ENCODE measurements at regions not wholly inside any gene's neighbourhood (a gene's known extent, or its start where the extent isn't known, plus 50 kb on each side); places are given as distances from the start of the nearest gene placed in this dataset.
"Not testable (repeated sequence)": the region's sequence is repeated elsewhere in the genome, so short reads cannot be mapped to it uniquely, and the experiment has no call there.

GRCh38 chr19:28578208-28578607, 634.7 kb downstream of the UQCRFS1 start:
- no peak for DNase-seq (ENCODE audit: low read depth in 3 of 3, low spot score in 1 of 3)

DNA sequence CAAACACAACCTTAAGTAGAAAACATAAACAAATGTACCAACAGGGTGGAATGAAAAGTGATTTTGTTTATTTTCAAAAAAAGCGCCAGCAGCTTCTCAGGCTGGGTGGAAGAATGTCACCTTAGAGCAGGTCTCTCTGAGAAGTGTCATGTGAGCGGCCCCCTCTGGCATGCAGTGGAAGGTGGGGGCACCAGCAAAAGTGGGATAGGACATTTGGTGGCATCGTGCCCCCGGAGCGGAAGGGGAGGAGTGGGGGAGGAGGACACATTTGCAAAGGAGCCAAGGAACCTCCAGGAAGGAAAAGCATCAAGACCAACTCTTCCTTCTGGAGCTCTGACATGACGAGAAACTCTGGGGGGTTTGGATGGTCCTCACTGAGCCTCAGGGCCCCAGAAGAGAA, 635.3 kb downstream of the UQCRFS1 start:
- no peak for DNase-seq (ENCODE audit: low read depth in 3 of 3, low spot score in 1 of 3)

DNA sequence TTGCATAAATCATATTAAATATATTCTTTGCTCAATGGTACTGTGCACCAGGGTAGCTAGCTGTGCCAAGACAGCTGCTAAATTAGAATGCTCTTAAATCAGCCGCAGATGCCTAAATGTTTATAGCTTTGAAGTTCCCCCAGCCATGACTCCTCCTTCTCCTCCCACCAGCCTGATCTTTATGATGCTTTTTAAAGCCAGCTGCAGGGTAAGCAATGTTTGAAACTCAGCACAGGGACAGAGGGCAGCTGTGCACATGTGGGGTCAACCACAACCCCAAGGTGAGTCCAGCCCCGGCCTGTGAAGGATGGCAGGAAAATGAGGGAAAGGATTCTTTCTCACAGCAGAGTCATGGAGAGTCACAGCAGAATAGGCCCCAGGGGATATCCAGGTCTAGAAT, 635.7 kb downstream of the UQCRFS1 start:
- no peak for DNase-seq (ENCODE audit: low read depth in 3 of 3, low spot score in 1 of 3)

GRCh38 chr19:28575816-28576215, 637.1 kb downstream of the UQCRFS1 start:
- no peak for DNase-seq (ENCODE audit: low read depth in 3 of 3, low spot score in 1 of 3)

- not testable (repeated sequence) for DNase-seq (ENCODE audit: low read depth in 3 of 3, low spot score in 1 of 3)
Measured at GRCh38 chr19:28575312-28575711, 637.6 kb downstream of the UQCRFS1 start.

DNA sequence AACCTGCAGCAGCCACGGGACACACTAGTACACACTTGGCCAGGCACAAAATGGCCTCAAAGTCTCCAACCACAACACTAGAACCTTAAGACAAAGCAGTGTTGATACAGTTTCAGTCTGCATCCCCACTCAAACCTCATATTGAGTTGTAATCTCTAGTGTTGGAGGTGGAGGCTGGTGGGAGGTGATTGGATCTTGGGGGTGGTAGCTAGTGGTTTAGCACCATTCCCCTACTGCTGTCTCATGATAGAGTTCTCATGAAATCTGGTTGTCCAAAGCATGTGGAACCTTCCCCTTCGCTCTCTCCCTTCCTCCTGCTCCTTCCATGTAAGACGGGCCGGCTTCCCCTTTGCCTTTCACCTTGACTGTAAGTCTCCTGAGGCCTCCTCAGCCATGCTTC, 638.7 kb downstream of the UQCRFS1 start:
- DNase-seq (ENCODE audit: low read depth in 3 of 3, low spot score in 1 of 3): no peak

DNA sequence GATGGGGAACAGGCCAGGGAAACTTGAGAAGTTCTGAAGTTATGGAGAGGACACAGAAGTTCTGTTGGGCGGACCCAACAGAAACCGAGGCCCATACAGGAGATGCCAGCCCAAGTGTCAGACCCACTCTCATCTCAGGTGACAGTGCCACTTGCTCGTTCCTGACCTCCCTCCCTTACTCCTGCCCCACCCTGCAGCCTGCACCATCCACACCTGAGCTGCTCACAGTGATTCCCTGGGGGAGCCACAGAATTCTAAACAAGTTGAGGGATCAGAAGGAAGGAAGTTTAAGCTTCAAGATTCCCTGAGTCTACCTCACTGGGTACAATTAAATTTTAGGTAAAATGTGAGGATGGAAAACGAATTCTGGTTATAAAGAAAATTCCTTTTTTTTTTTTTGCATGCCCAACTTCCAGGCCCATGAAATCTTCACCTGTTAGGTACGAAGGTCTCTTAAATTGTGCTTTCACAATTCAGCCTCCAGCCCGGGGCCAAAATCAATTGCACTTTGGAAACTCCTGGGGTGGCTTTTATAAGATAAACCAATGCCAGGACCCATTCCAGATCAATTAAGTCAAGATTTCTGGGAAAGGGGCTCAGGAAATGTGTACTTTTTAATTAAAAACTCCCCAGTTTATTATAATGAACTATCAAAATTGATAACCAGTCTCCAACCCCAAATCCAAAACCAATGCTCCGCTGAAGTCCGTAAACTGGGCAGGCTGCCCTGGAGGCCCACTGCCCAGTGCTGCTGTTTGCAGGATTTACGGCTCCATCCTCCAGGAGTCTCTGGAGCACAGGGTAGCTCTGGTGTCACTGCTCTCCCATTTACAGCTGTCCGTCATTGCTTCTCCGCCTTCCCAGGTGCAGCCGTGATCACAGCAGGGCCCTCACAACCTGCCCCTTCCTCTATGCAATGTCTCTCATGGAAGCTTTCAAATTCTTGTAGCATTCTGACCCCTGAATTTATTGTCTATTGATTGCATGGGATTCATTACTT, 643.5 kb downstream of the UQCRFS1 start:
- no peak for DNase-seq (ENCODE audit: low read depth in 3 of 3, low spot score in 1 of 3)

DNA sequence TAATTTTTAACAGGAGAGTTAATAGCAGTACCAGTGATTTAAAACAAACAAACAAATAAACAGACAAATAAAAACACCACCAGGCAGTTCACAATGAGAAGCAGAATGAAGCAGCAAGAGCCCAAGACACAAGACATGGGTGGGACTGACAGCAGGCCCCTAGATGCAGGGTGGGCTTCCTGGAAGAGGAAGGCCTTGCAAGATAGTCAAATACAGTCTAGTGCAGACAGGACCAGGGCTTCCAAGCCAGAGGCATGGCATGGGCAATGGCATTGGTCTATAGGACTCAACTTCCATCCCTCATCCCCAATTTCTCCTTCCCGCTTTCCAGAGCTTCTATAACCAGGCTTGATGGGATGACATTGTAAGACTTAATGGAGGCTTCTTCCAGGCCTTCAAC, 645.1 kb downstream of the UQCRFS1 start:
- DNase-seq (ENCODE audit: low read depth in 3 of 3, low spot score in 1 of 3): no peak

DNA sequence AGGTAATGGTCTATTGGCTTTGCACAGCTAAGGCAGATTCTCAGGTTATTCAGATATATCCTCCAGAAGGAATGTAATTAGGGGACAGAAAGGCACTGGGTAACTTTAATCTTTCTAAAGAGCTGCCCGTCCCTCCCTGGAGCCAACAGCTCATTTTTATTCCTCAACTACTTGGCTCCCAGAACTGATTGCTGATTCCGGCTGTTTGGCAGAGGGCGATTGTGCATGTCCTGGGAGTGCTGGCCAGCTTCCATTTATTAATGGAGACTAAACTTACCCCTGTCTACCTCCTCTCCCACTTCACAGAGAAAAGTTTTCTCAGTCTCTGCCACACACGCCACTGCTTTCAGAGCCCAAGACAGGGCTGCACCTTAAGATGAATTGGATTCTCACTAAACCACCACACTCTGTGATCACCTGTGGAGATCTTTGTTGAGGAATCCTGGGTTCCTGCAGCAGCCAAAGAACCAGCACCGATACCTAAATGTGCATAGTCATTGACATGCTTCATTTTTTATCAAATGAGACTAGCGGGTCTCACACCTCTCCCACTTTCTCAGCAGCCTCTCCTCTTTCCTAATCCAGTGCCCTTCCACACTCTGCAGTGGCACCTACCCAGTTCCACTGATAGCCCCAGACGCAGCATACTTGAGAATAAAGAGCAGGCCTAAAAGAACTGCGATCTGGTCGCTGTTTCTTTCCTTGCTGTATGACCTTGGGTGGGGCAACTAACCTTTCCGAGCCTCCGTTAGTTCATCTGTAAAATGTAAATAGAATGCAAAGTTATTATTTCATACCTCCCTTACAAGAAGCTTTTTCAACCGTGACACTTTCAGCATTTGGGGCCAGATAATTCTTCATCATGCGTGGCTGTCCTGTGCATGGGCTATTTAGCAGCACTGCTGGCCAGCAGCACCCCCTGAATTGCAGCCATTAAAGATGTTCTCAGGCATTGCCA, 648.7 kb downstream of the UQCRFS1 start:
- DNase-seq (ENCODE audit: low read depth in 3 of 3, low spot score in 1 of 3): no peak

GRCh38 chr19:28560786-28561185, 652.2 kb downstream of the UQCRFS1 start:
- DNase-seq (ENCODE audit: low read depth in 3 of 3, low spot score in 1 of 3): no peak

GRCh38 chr19:28558783-28559182, 654.2 kb downstream of the UQCRFS1 start:
- no peak for DNase-seq (ENCODE audit: low read depth in 3 of 3, low spot score in 1 of 3)

- DNase-seq (ENCODE audit: low read depth in 3 of 3, low spot score in 1 of 3): no peak
Measured at GRCh38 chr19:28556371-28556770, 656.6 kb downstream of the UQCRFS1 start.

- DNase-seq (ENCODE audit: low read depth in 3 of 3, low spot score in 1 of 3): no peak
Measured at GRCh38 chr19:28555317-28555716, 657.6 kb downstream of the UQCRFS1 start.

GRCh38 chr19:28554321-28555091, 658.4 kb downstream of the UQCRFS1 start:
- no peak for DNase-seq (ENCODE audit: low read depth in 3 of 3, low spot score in 1 of 3)

DNA sequence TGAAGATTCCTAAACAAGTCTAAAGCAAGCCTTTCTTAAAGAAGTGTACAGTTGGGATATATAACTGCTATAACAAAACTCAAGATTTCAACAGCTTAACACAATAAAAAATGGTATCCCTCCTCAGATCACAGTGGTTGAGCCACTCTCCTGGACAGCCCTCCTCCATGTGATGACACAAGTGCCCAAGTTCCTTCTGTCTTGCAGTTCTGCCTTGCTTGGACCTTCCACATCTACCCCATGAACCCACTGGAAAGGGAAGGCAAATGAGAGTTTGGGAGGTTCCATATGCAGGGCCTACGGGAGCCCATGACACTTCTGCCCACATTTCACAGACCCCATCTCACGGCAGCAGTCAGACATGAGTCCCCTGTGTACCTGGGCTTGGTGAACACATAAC, 659.2 kb downstream of the UQCRFS1 start:
- DNase-seq (ENCODE audit: low read depth in 3 of 3, low spot score in 1 of 3): no peak

DNA sequence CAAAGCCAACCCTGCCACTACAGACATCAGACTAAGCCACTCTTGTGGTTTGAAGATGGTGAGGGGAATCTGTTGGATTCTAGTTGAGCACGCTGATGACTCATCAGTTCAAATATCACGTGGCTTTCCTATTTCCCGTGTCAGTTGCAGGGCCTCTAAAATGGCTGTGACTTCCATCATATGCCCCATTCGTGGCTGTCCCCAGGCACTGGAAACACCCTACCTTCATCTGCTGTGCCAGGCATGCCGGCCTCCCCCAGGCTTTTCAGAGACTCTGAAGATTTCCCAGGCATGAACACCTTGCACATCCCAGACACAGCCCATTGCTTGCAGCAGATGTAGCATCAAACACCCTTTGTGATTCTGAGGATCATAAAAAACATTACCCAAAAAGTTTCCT, 659.9 kb downstream of the UQCRFS1 start:
- no peak for DNase-seq (ENCODE audit: low read depth in 3 of 3, low spot score in 1 of 3)

DNA sequence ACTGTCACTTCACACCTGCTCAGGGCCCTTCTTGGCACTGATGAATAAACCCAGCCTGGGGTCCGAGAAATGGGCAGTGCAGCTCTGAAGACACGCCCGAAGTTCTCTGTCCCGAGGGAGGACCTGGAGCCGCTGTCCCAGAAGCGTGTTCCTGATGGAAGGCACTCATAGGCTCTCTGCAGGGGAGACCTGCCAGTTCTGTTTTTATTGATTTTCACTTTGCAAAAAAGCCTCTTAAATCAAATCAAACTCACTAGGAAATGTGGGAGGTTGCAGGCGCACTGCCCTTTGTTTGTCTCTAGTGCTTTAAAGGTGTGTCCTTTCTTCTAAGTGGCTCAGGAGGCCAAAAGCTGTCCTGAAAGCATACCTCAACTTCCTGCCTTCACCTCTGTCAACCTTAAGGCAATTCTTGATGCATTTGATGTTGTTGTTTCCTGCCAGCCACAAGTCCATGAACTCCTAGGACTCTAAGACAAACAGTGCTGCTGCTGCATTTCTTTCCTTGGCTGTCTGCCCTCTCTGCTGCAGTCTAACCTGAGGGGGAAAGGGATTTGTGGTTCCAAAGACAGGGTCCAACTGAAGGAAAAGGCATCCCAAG, 663.2 kb downstream of the UQCRFS1 start:
- no peak for DNase-seq (ENCODE audit: low read depth in 3 of 3, low spot score in 1 of 3)

DNA sequence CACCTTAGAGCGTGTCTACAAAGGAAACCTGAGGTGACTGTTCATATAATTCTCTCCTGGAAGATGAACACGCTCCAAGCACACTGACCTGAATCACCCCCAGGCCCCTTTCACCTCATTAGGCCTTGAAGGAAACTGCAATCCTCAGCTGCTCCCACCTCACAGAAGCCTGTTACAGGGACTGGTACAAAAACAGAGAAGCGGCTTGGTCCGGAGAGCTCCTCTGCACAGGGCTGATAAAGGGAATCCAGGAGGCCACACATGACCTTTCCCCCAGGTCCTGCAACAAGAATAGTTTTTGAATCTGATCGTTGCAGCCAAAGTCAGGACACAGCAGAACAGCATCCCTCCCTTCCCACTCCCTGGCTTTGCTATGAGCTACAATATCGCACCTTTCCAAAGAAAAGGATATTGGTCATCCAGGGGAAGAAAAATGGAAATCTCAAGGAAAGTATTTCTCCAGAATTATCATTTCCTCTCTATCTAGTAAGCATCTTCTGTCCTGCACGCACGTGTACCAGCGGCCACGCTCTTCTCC, 666.7 kb downstream of the UQCRFS1 start:
- no peak for DNase-seq (ENCODE audit: low read depth in 3 of 3, low spot score in 1 of 3)

- not testable (repeated sequence) for DNase-seq (ENCODE audit: low read depth in 3 of 3, low spot score in 1 of 3)
Measured at GRCh38 chr19:28545397-28545796, 667.6 kb downstream of the UQCRFS1 start.

Data from stimulated activated CD4-positive, alpha-beta T cell treated with anti-CD3 and anti-CD28 coated beads, TNF-alpha, amount 100 ng/mL, for 1 hour (primary cell).